ENCODE measurements at regions not wholly inside any gene's neighbourhood (a gene's known extent, or its start where the extent isn't known, plus 50 kb on each side); places are given as distances from the start of the nearest gene placed in this dataset.

DNA sequence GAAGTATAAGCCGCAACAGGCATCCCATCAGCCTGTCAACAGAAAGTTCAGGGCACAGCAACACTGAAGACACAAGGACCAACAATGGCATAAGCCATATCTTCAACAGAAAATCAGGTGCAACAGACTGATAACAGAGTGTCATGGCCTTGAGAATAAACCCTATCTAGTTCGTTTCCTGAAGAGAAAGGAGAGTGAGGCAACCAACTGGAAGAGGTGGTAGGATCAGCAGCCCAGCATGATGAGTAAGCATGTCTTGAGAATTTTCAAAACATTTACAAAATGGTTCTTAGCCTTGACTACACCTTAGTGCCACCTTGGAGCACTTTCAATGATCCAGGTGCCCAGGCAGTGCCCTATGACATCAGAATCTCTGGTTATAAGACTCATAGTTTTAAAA, 290.2 kb upstream of the SEMA3C start:
- TF ChIP-seq, protein P1, sequence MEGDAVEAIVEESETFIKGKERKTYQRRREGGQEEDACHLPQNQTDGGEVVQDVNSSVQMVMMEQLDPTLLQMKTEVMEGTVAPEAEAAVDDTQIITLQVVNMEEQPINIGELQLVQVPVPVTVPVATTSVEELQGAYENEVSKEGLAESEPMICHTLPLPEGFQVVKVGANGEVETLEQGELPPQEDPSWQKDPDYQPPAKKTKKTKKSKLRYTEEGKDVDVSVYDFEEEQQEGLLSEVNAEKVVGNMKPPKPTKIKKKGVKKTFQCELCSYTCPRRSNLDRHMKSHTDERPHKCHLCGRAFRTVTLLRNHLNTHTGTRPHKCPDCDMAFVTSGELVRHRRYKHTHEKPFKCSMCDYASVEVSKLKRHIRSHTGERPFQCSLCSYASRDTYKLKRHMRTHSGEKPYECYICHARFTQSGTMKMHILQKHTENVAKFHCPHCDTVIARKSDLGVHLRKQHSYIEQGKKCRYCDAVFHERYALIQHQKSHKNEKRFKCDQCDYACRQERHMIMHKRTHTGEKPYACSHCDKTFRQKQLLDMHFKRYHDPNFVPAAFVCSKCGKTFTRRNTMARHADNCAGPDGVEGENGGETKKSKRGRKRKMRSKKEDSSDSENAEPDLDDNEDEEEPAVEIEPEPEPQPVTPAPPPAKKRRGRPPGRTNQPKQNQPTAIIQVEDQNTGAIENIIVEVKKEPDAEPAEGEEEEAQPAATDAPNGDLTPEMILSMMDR (conservative IDR thresholded peaks at IDR 0.05; ENCODE audit: low read length) = no peak

DNA sequence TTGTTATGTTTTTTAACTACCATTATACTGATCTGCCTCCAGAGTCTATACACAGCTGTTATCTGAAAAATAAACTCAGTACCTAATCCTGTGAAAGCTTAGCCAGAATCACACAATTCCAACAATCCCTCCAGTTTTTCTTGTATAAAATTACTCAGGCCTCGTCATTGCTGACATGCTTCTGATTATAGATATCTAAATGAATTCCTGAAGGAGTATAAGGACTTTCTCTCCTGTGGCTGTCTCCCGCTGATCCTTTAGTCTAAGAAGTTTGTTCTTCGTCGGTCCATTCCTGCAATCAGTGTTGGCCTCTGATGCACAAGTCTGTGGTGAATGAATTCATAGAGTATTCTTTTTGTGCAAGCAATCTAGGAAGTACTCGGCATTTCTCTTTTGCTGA, 288.9 kb upstream of the SEMA3C start:
- TF ChIP-seq, protein P1 (conservative IDR thresholded peaks at IDR 0.05; ENCODE audit: low read length) = no peak
- no peak for DNase-seq (ENCODE audit: low read depth)
- no peak overlapping the region for H3K4me3 ChIP-seq (ENCODE audit: low read length)

More for the DNA sequence above, 290.2 kb upstream of the SEMA3C start:
- DNase-seq (ENCODE audit: low read depth) = no peak
- no peak overlapping the region for H3K4me3 ChIP-seq (ENCODE audit: low read length)

GRCh38 chr7:81206667-81207360, 288.0 kb upstream of the SEMA3C start:
- H3K4me3 ChIP-seq (ENCODE audit: low read length) = no peak overlapping the region
- no peak for DNase-seq (ENCODE audit: low read depth)
- TF ChIP-seq, protein P1 (conservative IDR thresholded peaks at IDR 0.05; ENCODE audit: low read length) = no peak

DNA sequence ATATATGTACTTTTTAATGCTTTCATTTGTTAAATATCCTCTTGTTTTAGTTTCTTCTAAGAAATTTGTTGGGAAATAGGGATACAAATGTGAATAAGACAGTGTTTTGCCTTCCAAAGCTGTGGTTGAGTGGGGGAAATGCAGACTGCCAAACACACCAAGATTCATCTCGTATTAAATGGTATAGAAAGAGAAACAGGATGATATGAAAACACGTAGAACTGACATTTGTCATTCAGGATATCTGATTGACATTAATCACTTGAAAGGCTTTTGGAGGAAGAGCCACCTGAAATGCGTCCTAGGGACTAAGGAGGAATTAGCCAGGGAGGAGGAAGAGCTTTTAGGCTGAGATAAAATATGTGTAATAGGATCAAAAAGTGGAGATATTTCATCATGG, 287.4 kb upstream of the SEMA3C start:
- no peak overlapping the region for H3K4me3 ChIP-seq (ENCODE audit: low read length)
- no peak for DNase-seq (ENCODE audit: low read depth)
- TF ChIP-seq, protein P1 (conservative IDR thresholded peaks at IDR 0.05; ENCODE audit: low read length) = no peak

- TF ChIP-seq, protein P1 (conservative IDR thresholded peaks at IDR 0.05; ENCODE audit: low read length) = no peak
These were observed 282.3 kb upstream of the SEMA3C start for GRCh38 chr7:81201188-81201587.

GRCh38 chr7:81198766-81199165, 279.9 kb upstream of the SEMA3C start:
- no peak overlapping the region for H3K4me3 ChIP-seq (ENCODE audit: low read length)
- TF ChIP-seq, protein P1 (conservative IDR thresholded peaks at IDR 0.05; ENCODE audit: low read length) = no peak
- no peak for DNase-seq (ENCODE audit: low read depth)

More at GRCh38 chr7:81201188-81201587, 282.3 kb upstream of the SEMA3C start:
- no peak for DNase-seq (ENCODE audit: low read depth)
- H3K4me3 ChIP-seq (ENCODE audit: low read length) = no peak overlapping the region

- DNase-seq (ENCODE audit: low read depth) = no peak
- H3K4me3 ChIP-seq (ENCODE audit: low read length) = no peak overlapping the region
- TF ChIP-seq, protein P1 (conservative IDR thresholded peaks at IDR 0.05; ENCODE audit: low read length) = no peak
These were observed 278.4 kb upstream of the SEMA3C start for GRCh38 chr7:81197266-81197665.

Data from AG10803 (cell line).